SK-N-SH (cell line): ENCODE measurements at regions not wholly inside any gene's neighbourhood (a gene's known extent, or its start where the extent isn't known, plus 50 kb on each side); places are given as distances from the start of the nearest gene placed in this dataset.

Source experiments
- ELF1 ChIP-seq: IDR thresholded peaks from 2 replicates; pipeline ENCODE4 v1.4.0; 2012
- EP300 ChIP-seq, 2 experiments: IDR thresholded peaks; 2 replicates each; pipeline versions ENCODE4 v1.4.0 to v1.6.1; 2012; ENCODE audit warnings: borderline replicate concordance in 1 of 2, low read depth in 1 of 2, low read length in 1 of 2
- MEF2A ChIP-seq: IDR thresholded peaks from 2 replicates; pipeline ENCODE4 v1.4.0; 2012; ENCODE audit warnings: low read depth, borderline replicate concordance
- POLR2AphosphoS5 ChIP-seq: IDR thresholded peaks from 2 replicates; pipeline ENCODE4 v1.6.1; 2012; ENCODE audit warnings: low read depth, low read length
- RFX5 ChIP-seq: IDR thresholded peaks from 2 replicates; pipeline ENCODE4 v1.6.1; 2012; ENCODE audit warnings: mild to moderate bottlenecking, improper control_type of control experiment, low read length
- SIN3A ChIP-seq: IDR thresholded peaks from 2 replicates; pipeline ENCODE4 v1.6.1; 2012; ENCODE audit warnings: low read depth, mild to moderate bottlenecking, low read length, moderate library complexity, borderline replicate concordance
- SMC3 ChIP-seq: IDR thresholded peaks from 2 replicates; pipeline ENCODE4 v1.6.1; 2012; ENCODE audit warnings: low read depth, low read length, improper control_type of control experiment
- YY1 ChIP-seq: IDR thresholded peaks from 2 replicates; pipeline ENCODE4 v1.4.0; 2012; ENCODE audit warnings: low read depth, mild to moderate bottlenecking
- TF ChIP-seq, protein P1 (sequence below): fragments of 200-600 bp; sonication (generic); IDR thresholded peaks from 2 replicates; pipeline ENCODE4 v1.6.1; 2017; ENCODE audit warnings: antibody characterized with exemption, mild to moderate bottlenecking, moderate library complexity
- TF ChIP-seq, protein P2 (sequence below): IDR thresholded peaks from 2 replicates; pipeline ENCODE4 v1.4.0; 2012; ENCODE audit warnings: low read depth, borderline replicate concordance
- TF ChIP-seq, protein P3 (sequence below): IDR thresholded peaks from 2 replicates; pipeline ENCODE4; 2012

DNA sequence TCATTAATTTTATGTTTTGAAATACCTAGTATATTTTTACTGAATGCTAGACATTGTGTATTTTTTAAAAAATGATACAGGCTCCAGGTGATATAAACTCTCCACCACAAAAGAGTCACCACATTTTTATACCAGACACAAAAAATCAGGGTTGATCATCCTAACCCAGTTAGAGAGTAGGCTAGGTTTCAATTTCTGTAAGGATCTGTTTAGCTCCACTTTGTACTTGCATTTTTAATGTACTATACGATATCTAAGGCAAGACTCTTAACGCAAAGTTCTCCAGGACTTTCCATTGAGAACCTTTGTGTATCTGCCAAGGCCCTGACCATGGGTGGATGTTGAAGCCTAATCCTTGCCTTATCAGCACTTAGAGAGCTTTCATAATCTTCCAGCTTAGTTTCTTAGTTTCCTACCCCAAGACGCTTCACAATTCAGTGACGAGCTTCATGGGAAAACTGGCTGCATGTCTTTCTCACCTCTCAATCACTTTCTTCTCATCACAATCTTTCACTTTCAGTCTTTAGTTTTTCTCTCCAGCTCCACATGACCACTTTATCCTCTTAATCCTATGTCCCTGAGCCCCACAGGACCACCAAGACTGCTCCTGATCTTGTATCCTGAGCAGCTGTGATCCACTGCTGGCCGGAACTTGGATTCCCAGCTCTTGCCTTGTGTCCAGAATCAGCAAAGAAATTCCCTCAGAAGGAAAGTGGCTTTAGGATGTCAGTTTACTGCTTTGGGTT is 635.8 kb downstream of the RNF144A start:
- no peak for TF ChIP-seq RFX5
- no peak for TF ChIP-seq SIN3A
- TF ChIP-seq, protein P1, sequence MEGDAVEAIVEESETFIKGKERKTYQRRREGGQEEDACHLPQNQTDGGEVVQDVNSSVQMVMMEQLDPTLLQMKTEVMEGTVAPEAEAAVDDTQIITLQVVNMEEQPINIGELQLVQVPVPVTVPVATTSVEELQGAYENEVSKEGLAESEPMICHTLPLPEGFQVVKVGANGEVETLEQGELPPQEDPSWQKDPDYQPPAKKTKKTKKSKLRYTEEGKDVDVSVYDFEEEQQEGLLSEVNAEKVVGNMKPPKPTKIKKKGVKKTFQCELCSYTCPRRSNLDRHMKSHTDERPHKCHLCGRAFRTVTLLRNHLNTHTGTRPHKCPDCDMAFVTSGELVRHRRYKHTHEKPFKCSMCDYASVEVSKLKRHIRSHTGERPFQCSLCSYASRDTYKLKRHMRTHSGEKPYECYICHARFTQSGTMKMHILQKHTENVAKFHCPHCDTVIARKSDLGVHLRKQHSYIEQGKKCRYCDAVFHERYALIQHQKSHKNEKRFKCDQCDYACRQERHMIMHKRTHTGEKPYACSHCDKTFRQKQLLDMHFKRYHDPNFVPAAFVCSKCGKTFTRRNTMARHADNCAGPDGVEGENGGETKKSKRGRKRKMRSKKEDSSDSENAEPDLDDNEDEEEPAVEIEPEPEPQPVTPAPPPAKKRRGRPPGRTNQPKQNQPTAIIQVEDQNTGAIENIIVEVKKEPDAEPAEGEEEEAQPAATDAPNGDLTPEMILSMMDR, result no peak
- no peak for TF ChIP-seq YY1
- TF ChIP-seq, protein P2, sequence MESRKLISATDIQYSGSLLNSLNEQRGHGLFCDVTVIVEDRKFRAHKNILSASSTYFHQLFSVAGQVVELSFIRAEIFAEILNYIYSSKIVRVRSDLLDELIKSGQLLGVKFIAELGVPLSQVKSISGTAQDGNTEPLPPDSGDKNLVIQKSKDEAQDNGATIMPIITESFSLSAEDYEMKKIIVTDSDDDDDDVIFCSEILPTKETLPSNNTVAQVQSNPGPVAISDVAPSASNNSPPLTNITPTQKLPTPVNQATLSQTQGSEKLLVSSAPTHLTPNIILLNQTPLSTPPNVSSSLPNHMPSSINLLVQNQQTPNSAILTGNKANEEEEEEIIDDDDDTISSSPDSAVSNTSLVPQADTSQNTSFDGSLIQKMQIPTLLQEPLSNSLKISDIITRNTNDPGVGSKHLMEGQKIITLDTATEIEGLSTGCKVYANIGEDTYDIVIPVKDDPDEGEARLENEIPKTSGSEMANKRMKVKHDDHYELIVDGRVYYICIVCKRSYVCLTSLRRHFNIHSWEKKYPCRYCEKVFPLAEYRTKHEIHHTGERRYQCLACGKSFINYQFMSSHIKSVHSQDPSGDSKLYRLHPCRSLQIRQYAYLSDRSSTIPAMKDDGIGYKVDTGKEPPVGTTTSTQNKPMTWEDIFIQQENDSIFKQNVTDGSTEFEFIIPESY, result no peak
- no peak for TF ChIP-seq EP300 (IDR thresholded peaks at IDR 0.05; ENCODE audit: borderline replicate concordance in 1 of 2, low read depth in 1 of 2, low read length in 1 of 2)
- TF ChIP-seq, protein P3, sequence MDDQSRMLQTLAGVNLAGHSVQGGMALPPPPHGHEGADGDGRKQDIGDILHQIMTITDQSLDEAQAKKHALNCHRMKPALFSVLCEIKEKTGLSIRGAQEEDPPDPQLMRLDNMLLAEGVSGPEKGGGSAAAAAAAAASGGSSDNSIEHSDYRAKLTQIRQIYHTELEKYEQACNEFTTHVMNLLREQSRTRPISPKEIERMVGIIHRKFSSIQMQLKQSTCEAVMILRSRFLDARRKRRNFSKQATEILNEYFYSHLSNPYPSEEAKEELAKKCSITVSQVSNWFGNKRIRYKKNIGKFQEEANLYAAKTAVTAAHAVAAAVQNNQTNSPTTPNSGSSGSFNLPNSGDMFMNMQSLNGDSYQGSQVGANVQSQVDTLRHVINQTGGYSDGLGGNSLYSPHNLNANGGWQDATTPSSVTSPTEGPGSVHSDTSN, result no peak
- TF ChIP-seq ELF1, result no peak
- TF ChIP-seq POLR2AphosphoS5, result no peak
- no peak for TF ChIP-seq MEF2A
- TF ChIP-seq SMC3, result no peak
